Gastrocnemius medialis (tissue), 4 donors: ENCODE measurements at regions not wholly inside any gene's neighbourhood (a gene's known extent, or its start where the extent isn't known, plus 50 kb on each side); places are given as distances from the start of the nearest gene placed in this dataset.

Experiments used
- CTCF ChIP-seq, 5 experiments: fragments of 450-650 bp in 3 of 5; fragments of 200-600 bp in 2 of 5; sonication (generic) in 2 of 5; IDR thresholded peaks in 4 of 5; conservative IDR thresholded peaks in 1 of 5; 1 replicate in 4 of 5; 2 replicates in 1 of 5; pipeline ENCODE4 v1.5.1; 2016 to 2019; ENCODE audit warnings: antibody characterized with exemption in 5 of 5, mild to moderate bottlenecking in 3 of 5, moderate library complexity in 3 of 5
- POLR2A ChIP-seq, 2 donors: fragments of 450-650 bp; IDR thresholded peaks; one replicate each; pipeline ENCODE4 v1.6.1; 2017; ENCODE audit warnings: antibody characterized with exemption in 2 of 2, mild to moderate bottlenecking in 2 of 2, moderate library complexity in 2 of 2

DNA sequence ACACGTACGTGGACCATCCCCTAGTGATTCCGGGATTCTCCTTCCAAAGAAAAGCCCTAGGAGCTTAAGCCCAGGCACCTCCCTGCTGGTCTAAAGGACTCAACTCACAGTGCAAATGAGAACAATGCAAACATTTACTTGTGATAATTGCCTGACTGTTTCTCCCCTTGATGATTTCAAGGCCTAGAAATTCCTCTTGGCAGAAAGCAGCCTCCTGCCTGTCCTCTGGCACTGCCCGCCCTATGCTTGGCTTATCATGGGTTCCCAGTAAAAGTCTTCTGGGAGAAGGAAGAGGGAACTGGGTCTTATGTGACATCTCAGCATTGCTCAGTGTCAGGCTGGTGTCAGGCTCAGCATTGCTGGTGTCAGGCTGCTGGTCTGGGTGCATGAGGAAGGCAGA, 351.8 kb downstream of the SHANK2 start:
- TF ChIP-seq CTCF (IDR thresholded peaks at IDR 0.05 in 4 of 5, conservative IDR thresholded peaks at IDR 0.05 in 1 of 5): no peak
- TF ChIP-seq POLR2A (IDR thresholded peaks at IDR 0.05): no peak
